ENCODE measurements at regions not wholly inside any gene's neighbourhood (a gene's known extent, or its start where the extent isn't known, plus 50 kb on each side); places are given as distances from the start of the nearest gene placed in this dataset.

DNA sequence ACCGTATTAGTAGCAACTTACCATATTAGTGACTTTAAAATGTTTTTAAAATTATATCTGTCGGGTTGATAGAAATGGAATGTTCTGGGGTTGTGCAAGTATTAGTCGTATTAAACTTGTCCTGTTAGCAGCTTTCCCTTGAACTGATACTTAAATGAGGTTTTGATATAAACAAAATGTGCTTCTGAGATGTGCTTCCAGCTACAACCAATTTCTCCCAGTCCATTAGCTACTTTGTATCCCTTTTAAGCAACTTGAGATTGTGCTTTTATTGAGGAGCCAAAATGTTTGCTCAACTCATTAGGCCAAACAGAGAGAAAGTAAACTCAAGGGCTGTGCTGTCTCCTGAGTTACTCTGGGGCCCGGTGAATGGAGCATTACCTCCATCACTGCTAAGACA lies 255.0 kb upstream of the RBFOX1 start:
- Histone ChIP-seq H3K4me3 (replicated peaks in 1 of 3; ENCODE audit: insufficient read depth in 1 of 3, low read depth in 2 of 3, low read length in 3 of 3) (no peak overlapping the region), H3K4me2 (ENCODE audit: low read depth, low read length) (no peak overlapping the region), H2AFZ (ENCODE audit: low read length) (no peak overlapping the region), H3K9ac (ENCODE audit: insufficient read depth, low read depth, low read length) (no peak overlapping the region), H3K27ac (ENCODE audit: extremely low read length, insufficient read depth, low read length) (no peak overlapping the region), H3K36me3 (replicated peaks in 1 of 2; ENCODE audit: control insufficient read depth in 1 of 2, insufficient read depth in 2 of 2, low read length in 2 of 2) (no peaks in the 10 kb centered on the region), H4K20me1 (ENCODE audit: insufficient read depth, low read length) (no peaks in the 10 kb centered on the region), H3K27me3 (ENCODE audit: control insufficient read depth in 1 of 2, insufficient read depth in 2 of 2, low read length in 2 of 2) (no peaks in the 10 kb centered on the region), H3K79me2 (ENCODE audit: insufficient read depth, low read length) (no peaks in the 10 kb centered on the region), H3K9me3 (ENCODE audit: low read length) (0 out of 2 replicates have a peak, but pooled peaks cover 4% of the 10 kb centered on the region), H3K4me1 (ENCODE audit: insufficient read depth, low read length) (no peaks in the 10 kb centered on the region)
- TF ChIP-seq HCFC1 (IDR thresholded peaks at IDR 0.05; ENCODE audit: low read depth, low read length) (no peak), KLF11 (CRISPR knock-in tag; IDR thresholded peaks at IDR 0.05) (no peak), ZNF34 (CRISPR knock-in tag; IDR thresholded peaks at IDR 0.05; ENCODE audit: borderline replicate concordance) (no peak), MYNN (CRISPR knock-in tag; IDR thresholded peaks at IDR 0.05; ENCODE audit: low read depth) (no peak), KLF9 (CRISPR knock-in tag; IDR thresholded peaks at IDR 0.05; ENCODE audit: low read depth) (no peak)
- in situ Hi-C loops (cut with HindIII; ENCODE audit: extremely low pct_ligation_motif_present, low pct_unique_long_range_greater_than_20kb): no loop called here
- FAIRE-seq (peak; percentile 12), ATAC-seq (no peak), DNase-seq (ENCODE audit: low spot score) (no peak)
- CTCF ChIA-PET (ENCODE audit: low intra/inter-chr PET ratio, low total read pairs): no interaction called here
- 2% methylated on average over 4 of the region's 4 CpGs for whole genome bisulfite sequencing (ENCODE audit: low lambda C conversion rate)
- intact Hi-C loops (cut with micrococcal nuclease; ENCODE audit: unreplicated experiment): no loop called here
- BruUV-seq (replicated peaks): no TSS peak
- POLR2A ChIA-PET: no interaction called here

DNA sequence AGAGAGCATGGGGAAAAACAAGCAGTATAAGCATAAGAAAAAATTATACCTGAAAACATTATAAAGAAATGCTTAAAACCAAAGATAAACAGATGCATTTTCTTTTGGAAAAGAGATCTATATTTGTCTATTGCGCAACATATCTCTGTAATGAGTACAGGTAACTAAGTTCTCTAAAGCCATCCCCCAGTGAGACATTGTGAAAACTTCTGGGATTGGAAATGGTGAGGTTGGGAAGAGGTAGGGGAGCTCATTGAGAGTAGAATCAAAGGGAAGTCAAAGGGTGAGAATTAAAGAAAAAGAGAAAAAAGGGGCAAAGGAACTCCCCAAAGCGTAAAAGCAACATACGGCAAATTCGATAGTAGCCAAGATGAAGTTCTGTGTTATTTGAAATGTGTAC lies 257.9 kb upstream of the RBFOX1 start:
- POLR2A ChIA-PET: no interaction called here
- H3K36me3 ChIP-seq (replicated peaks in 1 of 2; ENCODE audit: control insufficient read depth in 1 of 2, insufficient read depth in 2 of 2, low read length in 2 of 2): no peaks in the 10 kb centered on the region
- ATAC-seq: no peak
- no peak overlapping the region for H3K9ac ChIP-seq (ENCODE audit: insufficient read depth, low read depth, low read length)
- FAIRE-seq: peak; percentile 4
- in situ Hi-C loops (cut with HindIII; ENCODE audit: extremely low pct_ligation_motif_present, low pct_unique_long_range_greater_than_20kb) (no loop called here), intact Hi-C loops (cut with micrococcal nuclease; ENCODE audit: unreplicated experiment) (loop anchor here (1.0 kb wide), 1 partner anchor 39 kb away; no protein-coding TSS in a partner anchor)
- no peak overlapping the region for H3K4me3 ChIP-seq (replicated peaks in 1 of 3; ENCODE audit: insufficient read depth in 1 of 3, low read depth in 2 of 3, low read length in 3 of 3)
- no peaks in the 10 kb centered on the region for H3K27me3 ChIP-seq (ENCODE audit: control insufficient read depth in 1 of 2, insufficient read depth in 2 of 2, low read length in 2 of 2)
- CTCF ChIA-PET (ENCODE audit: low intra/inter-chr PET ratio, low total read pairs): no interaction called here
- TF ChIP-seq CEBPG (CRISPR knock-in tag; IDR thresholded peaks at IDR 0.05) (peak; percentile 62), CEBPB (IDR thresholded peaks at IDR 0.05; ENCODE audit: borderline replicate concordance, low read depth, low read length) (peak; percentile 93)
- TF ChIP-seq, protein P1, sequence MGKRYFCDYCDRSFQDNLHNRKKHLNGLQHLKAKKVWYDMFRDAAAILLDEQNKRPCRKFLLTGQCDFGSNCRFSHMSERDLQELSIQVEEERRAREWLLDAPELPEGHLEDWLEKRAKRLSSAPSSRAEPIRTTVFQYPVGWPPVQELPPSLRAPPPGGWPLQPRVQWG (CRISPR knock-in tag; IDR thresholded peaks at IDR 0.05; ENCODE audit: borderline replicate concordance, low read depth): no peak
- 0 out of 2 replicates have a peak, but pooled peaks cover 4% of the 10 kb centered on the region for H3K9me3 ChIP-seq (ENCODE audit: low read length)
- no peak overlapping the region for H2AFZ ChIP-seq (ENCODE audit: low read length)
- WGBS (ENCODE audit: low lambda C conversion rate): 71% methylated on average over 4 of the region's 4 CpGs
- no peak overlapping the region for H3K4me2 ChIP-seq (ENCODE audit: low read depth, low read length)
- H3K27ac ChIP-seq (ENCODE audit: extremely low read length, insufficient read depth, low read length): no peak overlapping the region
- H3K79me2 ChIP-seq (ENCODE audit: insufficient read depth, low read length): no peaks in the 10 kb centered on the region
- H3K4me1 ChIP-seq (ENCODE audit: insufficient read depth, low read length): no peaks in the 10 kb centered on the region
- DNase-seq (ENCODE audit: low spot score): no peak
- BruUV-seq (replicated peaks): no TSS peak
- H4K20me1 ChIP-seq (ENCODE audit: insufficient read depth, low read length): no peaks in the 10 kb centered on the region

Measured in HepG2 (cell line).